ENCODE measurements at regions not wholly inside any gene's neighbourhood (a gene's known extent, or its start where the extent isn't known, plus 50 kb on each side); places are given as distances from the start of the nearest gene placed in this dataset.
A peak's percentile ranks its signal among the peaks of the same experiment; 100 is the strongest.
"Not testable (repeated sequence)": the region's sequence is repeated elsewhere in the genome, so short reads cannot be mapped to it uniquely, and the experiment has no call there.

GRCh38 chr1:234797216-234797615, 187.2 kb upstream of the IRF2BP2 start:
- H3K27me3 Mint-ChIP-seq (ENCODE audit: low read depth); DNase-seq (ENCODE audit: low spot score in 2 of 2, unreplicated experiment in 2 of 2); H3K36me3 Mint-ChIP-seq; H3K9me3 Mint-ChIP-seq; H3K4me1 Mint-ChIP-seq; H3K4me3 Mint-ChIP-seq; H3K27ac Mint-ChIP-seq: not testable (repeated sequence)

- not testable (repeated sequence) for H3K4me1 Mint-ChIP-seq; H3K4me3 Mint-ChIP-seq; H3K9me3 Mint-ChIP-seq; DNase-seq (ENCODE audit: low spot score in 2 of 2, unreplicated experiment in 2 of 2); H3K27ac Mint-ChIP-seq; H3K36me3 Mint-ChIP-seq; H3K27me3 Mint-ChIP-seq (ENCODE audit: low read depth)
Measured at GRCh38 chr1:234796438-234796792, 186.4 kb upstream of the IRF2BP2 start.

- not testable (repeated sequence) for DNase-seq (ENCODE audit: low spot score in 2 of 2, unreplicated experiment in 2 of 2); H3K27me3 Mint-ChIP-seq (ENCODE audit: low read depth); H3K4me1 Mint-ChIP-seq; H3K27ac Mint-ChIP-seq; H3K4me3 Mint-ChIP-seq; H3K9me3 Mint-ChIP-seq; H3K36me3 Mint-ChIP-seq
Measured at GRCh38 chr1:234795711-234796437, 185.9 kb upstream of the IRF2BP2 start.

GRCh38 chr1:234795007-234795406, 185.0 kb upstream of the IRF2BP2 start:
- H3K4me1 Mint-ChIP-seq; DNase-seq (ENCODE audit: low spot score in 2 of 2, unreplicated experiment in 2 of 2); H3K27ac Mint-ChIP-seq; H3K9me3 Mint-ChIP-seq; H3K27me3 Mint-ChIP-seq (ENCODE audit: low read depth); H3K36me3 Mint-ChIP-seq; H3K4me3 Mint-ChIP-seq: not testable (repeated sequence)

GRCh38 chr1:234794452-234794851, 184.5 kb upstream of the IRF2BP2 start:
- H3K4me3 Mint-ChIP-seq; H3K4me1 Mint-ChIP-seq; H3K9me3 Mint-ChIP-seq; H3K27ac Mint-ChIP-seq; DNase-seq (ENCODE audit: low spot score in 2 of 2, unreplicated experiment in 2 of 2); H3K27me3 Mint-ChIP-seq (ENCODE audit: low read depth); H3K36me3 Mint-ChIP-seq: not testable (repeated sequence)

GRCh38 chr1:234793924-234794323, 183.9 kb upstream of the IRF2BP2 start:
- not testable (repeated sequence) for H3K9me3 Mint-ChIP-seq; H3K4me1 Mint-ChIP-seq; DNase-seq (ENCODE audit: low spot score in 2 of 2, unreplicated experiment in 2 of 2); H3K27me3 Mint-ChIP-seq (ENCODE audit: low read depth); H3K36me3 Mint-ChIP-seq; H3K27ac Mint-ChIP-seq; H3K4me3 Mint-ChIP-seq

GRCh38 chr1:234792221-234792864, 182.4 kb upstream of the IRF2BP2 start:
- DNase-seq (ENCODE audit: low spot score in 2 of 2, unreplicated experiment in 2 of 2); H3K9me3 Mint-ChIP-seq; H3K27ac Mint-ChIP-seq; H3K4me1 Mint-ChIP-seq; H3K27me3 Mint-ChIP-seq (ENCODE audit: low read depth); H3K4me3 Mint-ChIP-seq; H3K36me3 Mint-ChIP-seq: not testable (repeated sequence)

GRCh38 chr1:234791615-234792014, 181.6 kb upstream of the IRF2BP2 start:
- H3K36me3 Mint-ChIP-seq; DNase-seq (ENCODE audit: low spot score in 2 of 2, unreplicated experiment in 2 of 2); H3K9me3 Mint-ChIP-seq; H3K4me1 Mint-ChIP-seq; H3K4me3 Mint-ChIP-seq; H3K27me3 Mint-ChIP-seq (ENCODE audit: low read depth); H3K27ac Mint-ChIP-seq: not testable (repeated sequence)

- not testable (repeated sequence) for H3K36me3 Mint-ChIP-seq; H3K4me3 Mint-ChIP-seq; H3K4me1 Mint-ChIP-seq; H3K27me3 Mint-ChIP-seq (ENCODE audit: low read depth); H3K27ac Mint-ChIP-seq; DNase-seq (ENCODE audit: low spot score in 2 of 2, unreplicated experiment in 2 of 2); H3K9me3 Mint-ChIP-seq
Measured at GRCh38 chr1:234790333-234790732, 180.4 kb upstream of the IRF2BP2 start.

GRCh38 chr1:234787011-234787584, 177.1 kb upstream of the IRF2BP2 start:
- not testable (repeated sequence) for H3K9me3 Mint-ChIP-seq; H3K27ac Mint-ChIP-seq; H3K4me1 Mint-ChIP-seq; H3K4me3 Mint-ChIP-seq; H3K36me3 Mint-ChIP-seq; H3K27me3 Mint-ChIP-seq (ENCODE audit: low read depth); DNase-seq (ENCODE audit: low spot score in 2 of 2, unreplicated experiment in 2 of 2)

GRCh38 chr1:234785922-234786321, 175.9 kb upstream of the IRF2BP2 start:
- not testable (repeated sequence) for H3K27me3 Mint-ChIP-seq (ENCODE audit: low read depth); H3K4me1 Mint-ChIP-seq; H3K4me3 Mint-ChIP-seq

GRCh38 chr1:234785471-234785919, 175.5 kb upstream of the IRF2BP2 start:
- H3K27me3 Mint-ChIP-seq (ENCODE audit: low read depth); H3K36me3 Mint-ChIP-seq; H3K4me1 Mint-ChIP-seq; H3K9me3 Mint-ChIP-seq; H3K4me3 Mint-ChIP-seq; DNase-seq (ENCODE audit: low spot score in 2 of 2, unreplicated experiment in 2 of 2): not testable (repeated sequence)
- peak overlapping the region; percentile 80 for H3K27ac Mint-ChIP-seq

More at GRCh38 chr1:234785922-234786321, 175.9 kb upstream of the IRF2BP2 start:
- H3K9me3 Mint-ChIP-seq; H3K36me3 Mint-ChIP-seq; H3K27ac Mint-ChIP-seq; DNase-seq (ENCODE audit: low spot score in 2 of 2, unreplicated experiment in 2 of 2): not testable (repeated sequence)

GRCh38 chr1:234784108-234784507, 174.1 kb upstream of the IRF2BP2 start:
- H3K4me3 Mint-ChIP-seq; DNase-seq (ENCODE audit: low spot score in 2 of 2, unreplicated experiment in 2 of 2); H3K4me1 Mint-ChIP-seq; H3K27ac Mint-ChIP-seq; H3K27me3 Mint-ChIP-seq (ENCODE audit: low read depth); H3K36me3 Mint-ChIP-seq; H3K9me3 Mint-ChIP-seq: not testable (repeated sequence)
